HEK293 (cell line): ENCODE measurements at regions not wholly inside any gene's neighbourhood (a gene's known extent, or its start where the extent isn't known, plus 50 kb on each side); places are given as distances from the start of the nearest gene placed in this dataset.

Experiments used
- ZNF488 ChIP-seq: fragments of 450-650 bp; formaldehyde crosslinking; IDR thresholded peaks from 2 replicates; pipeline ENCODE4 v1.5.1; 2016; ENCODE audit warnings: missing biosample characterization, missing genetic modification characterization
- ZNF792 ChIP-seq: fragments of 450-650 bp; formaldehyde crosslinking; IDR thresholded peaks from 2 replicates; pipeline ENCODE4 v1.5.1; 2016; ENCODE audit warnings: missing biosample characterization, missing genetic modification characterization
- ZSCAN5A ChIP-seq: fragments of 450-650 bp; formaldehyde crosslinking; IDR thresholded peaks from 2 replicates; pipeline ENCODE4 v1.5.1; 2016; ENCODE audit warnings: missing biosample characterization, missing genetic modification characterization

DNA sequence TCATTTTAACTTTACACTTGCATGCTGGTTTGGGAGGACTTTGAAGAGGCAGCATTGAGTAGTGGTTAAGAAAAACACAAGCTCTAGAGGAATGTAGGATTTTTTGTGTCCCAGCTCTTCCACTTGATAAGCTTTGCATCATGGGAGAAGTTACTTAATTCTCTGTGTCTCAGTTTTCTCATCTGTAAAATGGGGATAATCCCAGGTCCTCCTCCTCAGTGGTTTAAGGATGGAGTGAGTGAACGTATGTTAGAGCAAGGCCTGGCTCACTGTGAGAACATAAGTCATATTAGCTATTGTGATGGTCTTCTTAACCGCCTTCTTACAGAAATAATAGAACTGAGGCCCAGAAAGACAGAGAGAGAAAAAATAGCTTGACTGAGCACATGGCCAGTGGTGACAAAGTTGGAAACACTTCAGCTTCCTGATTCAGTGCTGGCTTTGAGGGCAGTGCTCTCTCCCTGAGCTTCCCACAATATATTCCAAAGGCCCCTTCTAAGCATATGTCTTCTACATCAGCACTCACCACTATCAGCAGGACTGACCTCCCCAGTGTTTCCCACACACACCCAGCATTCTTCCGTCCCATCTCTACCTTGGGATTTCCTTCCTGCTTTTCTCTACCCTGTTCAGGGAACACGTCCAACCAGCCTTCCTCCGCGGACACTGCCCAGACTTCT is 214.9 kb upstream of the TNP1 start:
- TF ChIP-seq ZNF488 (tag by site-specific recombination) (no peak), ZNF792 (tag by site-specific recombination) (no peak), ZSCAN5A (tag by site-specific recombination) (no peak)
